NCI-H187 (cell line): ENCODE measurements at regions not wholly inside any gene's neighbourhood (a gene's known extent, or its start where the extent isn't known, plus 50 kb on each side); places are given as distances from the start of the nearest gene placed in this dataset.

Source experiments
- DNase-seq, 2 experiments: peaks; one replicate each; lab custom pipeline; 2025; lab: John Stamatoyannopoulos, UW

DNA sequence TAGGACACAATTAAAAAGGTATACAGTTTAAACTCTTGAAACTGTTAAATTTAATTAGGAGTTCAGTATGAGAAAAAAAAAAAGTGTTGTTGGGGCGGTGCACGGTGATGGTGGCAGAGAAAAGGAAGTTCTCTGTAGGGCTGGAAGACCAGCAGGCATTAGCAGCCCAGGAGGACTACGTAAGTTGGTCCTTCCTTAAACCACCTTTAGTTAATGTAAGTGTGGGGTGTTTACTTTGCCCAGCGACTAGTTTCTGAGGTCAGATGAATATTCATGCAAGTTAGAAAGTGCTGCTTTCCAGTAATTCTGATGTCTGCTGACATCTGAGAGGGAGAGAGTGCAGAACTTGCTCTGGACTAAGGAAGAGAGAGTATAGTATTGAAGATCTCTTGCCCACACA, 54.9 kb downstream of the NKX2-1 start:
- peak in 1 of 2 experiments; percentile 86 for DNase-seq

DNA sequence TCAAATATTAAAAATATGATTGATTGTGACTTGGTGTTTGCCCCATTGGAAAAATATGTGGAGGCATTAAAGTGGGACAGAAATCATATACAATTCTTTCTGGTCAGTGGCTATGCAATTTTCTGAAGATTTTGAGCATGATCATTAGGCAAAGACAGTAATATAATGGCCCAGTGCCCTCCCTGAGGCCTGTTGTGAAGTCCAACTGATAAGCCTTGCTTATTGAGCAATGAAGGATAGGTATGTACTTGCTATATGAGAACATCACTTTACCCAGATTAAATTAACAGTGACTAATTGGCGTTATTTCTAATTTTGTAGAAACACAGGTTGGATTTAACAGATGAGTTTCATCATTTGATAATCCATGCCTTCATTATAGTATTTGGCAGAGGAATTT, 57.1 kb downstream of the NKX2-1 start:
- no peak for DNase-seq

DNA sequence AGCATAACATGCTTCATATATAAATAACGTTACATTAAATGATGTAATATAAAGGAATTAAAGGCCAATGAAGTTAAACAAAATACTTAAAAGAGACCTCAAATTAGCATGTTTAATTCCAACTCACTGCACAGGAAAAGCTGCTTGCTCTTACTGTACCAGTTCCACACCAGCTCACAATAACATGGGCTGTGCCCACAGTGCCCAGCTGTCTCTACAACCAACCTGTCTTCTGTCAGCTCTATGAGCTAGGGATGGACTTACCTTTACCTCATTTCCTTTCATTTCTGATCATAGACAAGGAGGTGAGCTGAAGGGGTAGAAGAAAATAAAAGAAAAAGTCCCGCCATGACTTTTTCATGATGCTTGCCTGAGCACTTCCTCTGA, 64.8 kb downstream of the NKX2-1 start:
- no peak for DNase-seq

DNA sequence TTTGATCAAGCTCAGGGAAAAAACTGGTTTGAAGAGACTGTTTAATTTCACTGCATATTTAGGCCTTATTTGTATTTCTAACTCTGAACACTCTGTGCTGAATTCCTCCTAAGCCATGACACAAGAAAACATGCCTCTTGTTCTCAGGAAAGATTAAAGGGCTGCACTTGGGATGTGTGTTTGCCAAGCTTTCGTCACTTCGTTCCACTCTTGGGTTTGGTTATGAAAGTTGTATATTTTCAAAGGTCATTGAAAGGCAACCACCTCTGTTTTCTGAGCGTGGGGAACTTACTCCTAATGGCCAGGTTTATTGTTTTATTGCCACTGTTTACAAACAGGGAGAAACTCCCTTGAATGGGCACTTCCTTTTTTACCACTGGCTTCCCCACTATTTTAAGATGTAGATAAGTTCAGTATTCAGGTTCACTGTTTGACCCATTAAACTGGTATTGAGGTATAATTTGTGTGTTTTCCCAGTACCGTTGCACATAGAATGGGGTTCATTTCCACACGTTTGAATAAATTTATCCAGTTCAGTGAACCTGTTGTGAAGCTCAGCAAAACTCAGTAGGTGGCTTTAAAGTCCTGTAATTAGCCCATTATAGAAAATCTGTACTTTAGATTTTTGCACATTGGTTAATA, 65.3 kb downstream of the NKX2-1 start:
- no peak for DNase-seq

DNA sequence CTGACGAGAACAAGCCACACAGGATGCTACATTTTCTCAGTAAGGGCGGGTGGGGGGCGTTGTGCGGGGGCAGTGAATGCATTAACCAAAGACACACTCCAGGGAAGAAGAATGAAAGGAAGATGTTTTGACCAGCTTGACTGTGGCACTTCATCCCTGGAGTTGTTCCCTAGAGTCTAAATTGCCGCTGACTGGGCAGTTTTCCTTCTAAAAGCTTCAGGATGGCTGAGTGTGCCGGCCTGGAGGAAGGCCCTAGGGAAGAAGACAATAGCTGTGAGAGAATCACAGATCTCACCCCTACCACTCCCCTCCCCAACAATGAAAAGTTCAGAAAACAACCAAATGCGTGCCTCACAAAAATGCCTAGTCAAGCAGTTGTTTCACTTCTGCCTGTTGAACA, 67.2 kb downstream of the NKX2-1 start:
- DNase-seq, result peak; percentile 85 to 87

DNA sequence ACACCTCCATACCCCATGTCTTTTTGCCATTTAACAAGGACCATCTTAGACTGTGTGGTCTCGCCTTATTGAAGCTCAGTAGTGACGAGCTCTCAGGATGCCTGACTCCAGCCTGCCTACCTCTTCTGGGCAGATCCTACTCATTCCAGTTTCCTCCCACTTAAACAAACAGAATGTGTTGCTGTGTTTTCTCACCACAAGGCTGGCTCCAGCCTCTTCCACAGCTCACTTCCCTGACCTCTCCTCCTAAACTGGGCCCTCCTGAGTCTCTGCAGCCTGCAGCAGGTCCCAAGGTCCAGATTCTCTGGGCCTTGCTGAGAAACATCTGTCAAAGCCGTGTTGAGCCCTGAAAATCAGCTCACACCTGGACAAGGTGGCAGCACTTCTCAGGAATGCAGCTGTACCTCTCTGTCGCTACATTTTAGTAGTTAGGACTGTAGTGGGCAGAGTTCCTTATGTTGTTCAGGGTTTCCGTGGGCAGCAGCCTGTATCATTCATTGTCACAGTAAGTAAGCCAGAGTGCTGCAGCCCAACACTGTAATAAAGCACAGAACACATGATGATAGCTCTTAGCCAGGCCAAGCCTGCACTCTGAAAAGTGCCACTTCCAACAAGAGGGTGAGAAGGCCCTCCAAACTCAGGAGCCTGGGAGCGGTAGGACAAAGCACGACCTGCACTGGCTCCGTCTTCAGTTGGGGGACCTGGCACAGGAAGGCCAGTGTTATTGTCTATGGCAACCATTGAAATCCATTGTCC, 68.5 kb downstream of the NKX2-1 start:
- peak; percentile 84 to 89 for DNase-seq

DNA sequence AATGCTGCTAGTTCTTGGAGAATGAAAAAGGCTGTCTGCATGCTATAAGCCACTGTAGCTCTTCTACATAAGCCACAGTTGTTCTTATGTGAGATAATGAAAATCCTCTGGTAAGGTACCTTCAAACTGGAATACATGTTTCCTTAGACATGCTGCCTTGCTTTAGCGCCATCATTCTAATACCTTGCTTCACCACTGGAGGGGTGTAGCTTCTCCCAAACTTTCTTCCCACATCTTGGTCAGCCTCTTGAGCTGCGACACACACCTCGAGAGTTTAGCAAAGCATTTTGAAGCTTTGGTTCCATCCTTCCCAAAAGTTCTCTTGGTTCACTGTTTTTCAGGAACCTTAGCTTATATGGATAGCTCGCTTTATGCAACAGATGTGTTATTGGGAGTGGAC, 69.5 kb downstream of the NKX2-1 start:
- DNase-seq, result no peak

DNA sequence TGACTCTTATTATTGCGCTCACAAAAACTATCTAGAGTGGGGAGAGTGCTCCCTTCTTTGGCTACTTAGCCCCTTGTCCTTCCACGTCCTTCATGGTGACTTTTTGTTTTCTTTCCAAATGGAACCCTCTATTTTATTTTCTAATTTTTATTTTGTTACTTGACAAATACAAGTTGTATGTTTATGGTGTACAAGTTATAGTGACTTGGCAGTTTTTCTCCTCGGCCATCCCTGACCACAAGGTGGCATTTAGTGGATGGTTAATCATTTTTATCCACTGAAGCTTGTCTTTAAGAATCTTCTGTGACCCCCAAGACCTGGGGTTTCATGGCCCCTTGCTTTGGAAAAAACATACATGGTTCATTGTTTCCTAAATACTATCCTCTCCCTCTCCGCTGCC, 70.1 kb downstream of the NKX2-1 start:
- no peak for DNase-seq

DNA sequence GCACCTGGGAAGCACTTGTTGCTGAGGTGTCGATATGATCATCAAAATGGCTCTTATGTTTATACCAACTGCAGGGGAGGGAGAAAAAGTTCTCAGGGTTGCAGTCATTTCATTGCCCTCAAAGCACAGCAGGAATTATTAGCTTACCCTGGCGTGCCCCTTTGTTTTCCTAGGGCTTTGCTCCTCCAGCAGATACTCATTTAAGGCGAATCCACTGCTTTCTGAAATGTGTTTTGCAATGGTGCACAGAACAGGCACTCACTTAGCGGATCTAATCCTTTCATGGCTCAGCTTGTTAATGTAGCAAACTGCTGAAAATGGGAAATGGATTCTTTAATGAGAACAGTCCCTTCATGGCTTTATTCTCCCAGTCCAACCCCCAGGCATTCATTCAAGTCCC, 76.7 kb downstream of the NKX2-1 start:
- DNase-seq, result peak in 1 of 2 experiments; percentile 63

DNA sequence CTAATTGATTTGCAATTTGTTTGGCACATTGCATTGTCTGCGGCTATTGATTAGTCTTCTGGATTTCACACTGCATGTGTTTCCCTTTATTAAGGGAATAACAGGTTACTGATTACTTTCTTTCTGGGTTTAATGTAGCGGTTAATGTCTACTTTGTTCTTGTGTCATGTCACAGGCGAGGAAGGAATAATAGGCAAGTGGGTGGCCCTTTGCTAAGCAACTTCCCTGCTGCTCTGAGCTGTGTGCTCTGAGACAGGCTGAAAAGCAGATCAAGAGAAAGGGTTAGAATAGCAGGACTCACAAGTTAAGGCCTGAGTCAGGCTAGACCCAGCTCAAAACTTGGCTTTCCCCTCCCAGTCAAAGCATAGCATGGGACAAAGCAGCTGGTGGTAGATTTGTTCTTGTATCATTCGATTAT, 77.2 kb downstream of the NKX2-1 start:
- no peak for DNase-seq

DNA sequence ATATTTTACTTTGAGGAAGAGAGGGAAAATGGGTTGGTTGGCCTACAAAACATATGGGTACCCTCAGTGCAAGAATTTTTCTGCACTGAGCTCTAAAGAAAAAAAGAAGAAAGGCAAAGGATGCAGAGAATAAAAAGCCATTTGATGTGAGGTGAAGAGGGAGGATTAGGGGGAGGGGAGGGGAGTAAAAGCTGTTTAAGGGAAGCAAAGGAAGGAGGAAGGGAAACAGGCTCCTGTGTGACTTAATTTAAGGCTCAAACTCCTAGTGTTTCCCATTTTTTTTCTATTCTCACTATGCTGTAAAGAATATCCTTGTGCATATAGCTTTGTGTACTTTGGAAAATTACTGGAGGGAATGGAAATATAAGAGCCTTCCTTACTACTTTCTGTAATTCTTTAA, 78.7 kb downstream of the NKX2-1 start:
- no peak for DNase-seq

DNA sequence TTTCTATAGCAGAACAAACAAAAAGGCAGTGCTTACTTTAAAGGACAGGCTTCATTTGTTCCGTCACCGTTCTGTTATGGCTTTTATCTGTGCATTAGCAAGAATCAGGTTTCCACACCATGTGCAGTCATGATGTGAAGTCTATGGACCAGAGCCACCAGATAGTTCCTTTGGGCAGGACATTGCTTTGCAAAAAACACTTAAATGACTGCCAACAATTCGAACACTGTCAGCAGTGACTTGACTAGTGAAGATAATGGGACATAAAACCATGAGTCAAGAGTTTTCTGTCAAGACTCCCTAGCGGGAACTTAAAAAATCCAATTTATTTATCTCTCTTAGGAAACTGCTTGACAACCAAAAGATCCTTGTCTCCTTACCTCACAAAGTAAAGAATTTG, 80.3 kb downstream of the NKX2-1 start:
- DNase-seq, result peak; percentile 92

DNA sequence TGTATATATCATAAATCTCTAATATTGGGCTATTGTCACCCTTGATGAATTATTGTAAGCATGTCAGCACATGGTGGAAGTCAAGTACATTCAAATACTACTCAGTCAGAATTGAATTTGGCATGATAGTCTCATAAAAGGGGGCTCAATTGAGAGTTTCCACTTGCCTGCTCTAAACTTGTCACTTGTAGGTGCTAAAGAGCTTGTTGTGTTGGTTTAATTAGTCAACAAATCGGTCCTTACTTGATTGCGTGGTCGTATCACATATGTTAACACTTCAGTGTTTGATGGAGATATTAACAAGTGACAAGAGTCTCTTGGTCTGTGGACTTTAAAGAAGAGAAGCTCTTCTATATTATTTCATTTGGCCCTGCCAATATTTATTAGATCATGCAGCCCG, 81.1 kb downstream of the NKX2-1 start:
- DNase-seq, result no peak

DNA sequence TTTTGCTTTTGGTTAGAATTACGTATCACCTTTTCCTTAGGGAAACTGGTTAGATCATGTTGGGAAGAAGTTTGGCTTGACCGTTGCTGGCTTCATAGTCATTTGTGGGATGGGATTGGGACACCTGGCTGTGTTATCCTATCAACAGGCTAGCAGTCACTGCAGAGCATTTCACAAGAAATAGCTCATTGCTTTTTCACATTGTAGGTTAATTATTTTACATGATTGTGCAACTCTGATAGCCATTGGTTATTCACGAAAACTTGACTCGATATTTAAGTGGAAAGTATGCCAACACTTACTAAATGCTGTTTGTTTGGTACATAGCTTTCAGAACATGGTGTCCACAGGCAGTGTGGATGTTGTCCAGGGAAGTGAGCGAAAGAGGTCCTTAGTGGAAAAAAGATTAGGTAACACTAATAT, 89.4 kb downstream of the NKX2-1 start:
- DNase-seq, result no peak

DNA sequence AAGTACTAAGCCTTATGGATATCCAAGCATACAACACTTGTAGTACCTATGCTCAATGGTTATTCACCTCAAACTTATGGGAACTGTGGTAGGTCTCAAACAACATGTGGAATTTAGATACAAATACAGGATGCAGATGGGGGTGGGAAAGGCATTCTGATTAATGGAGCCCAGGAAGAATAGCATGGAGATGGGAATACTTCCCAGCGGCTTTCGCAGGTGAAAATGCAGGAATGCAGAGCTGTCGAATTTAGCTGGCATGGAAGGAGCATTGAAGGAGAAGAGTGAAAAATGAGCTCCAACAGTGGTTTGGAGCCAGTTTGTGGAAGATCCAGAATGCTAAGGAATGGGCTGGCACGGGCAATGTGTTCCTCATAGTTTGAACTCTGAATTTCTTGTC, 89.9 kb downstream of the NKX2-1 start:
- no peak for DNase-seq

DNA sequence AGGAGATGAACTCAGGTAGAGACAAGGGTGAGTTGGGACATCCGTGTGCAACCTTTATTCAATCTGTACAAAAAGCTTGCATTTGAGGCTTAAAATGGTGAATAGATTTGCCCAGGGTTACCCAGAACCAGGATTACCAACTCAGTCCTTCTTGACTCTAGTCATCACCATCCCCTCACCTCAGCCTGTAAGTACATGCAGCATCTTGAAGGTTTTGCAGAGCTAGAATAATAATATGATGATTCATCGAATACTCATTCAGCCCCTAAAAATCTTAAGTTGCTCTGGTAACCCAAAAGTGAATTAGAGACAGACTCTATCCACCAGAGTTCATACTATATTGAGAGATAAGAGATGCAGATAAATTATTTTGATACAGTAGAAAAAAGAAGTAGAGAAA, 90.3 kb downstream of the NKX2-1 start:
- DNase-seq, result no peak

DNA sequence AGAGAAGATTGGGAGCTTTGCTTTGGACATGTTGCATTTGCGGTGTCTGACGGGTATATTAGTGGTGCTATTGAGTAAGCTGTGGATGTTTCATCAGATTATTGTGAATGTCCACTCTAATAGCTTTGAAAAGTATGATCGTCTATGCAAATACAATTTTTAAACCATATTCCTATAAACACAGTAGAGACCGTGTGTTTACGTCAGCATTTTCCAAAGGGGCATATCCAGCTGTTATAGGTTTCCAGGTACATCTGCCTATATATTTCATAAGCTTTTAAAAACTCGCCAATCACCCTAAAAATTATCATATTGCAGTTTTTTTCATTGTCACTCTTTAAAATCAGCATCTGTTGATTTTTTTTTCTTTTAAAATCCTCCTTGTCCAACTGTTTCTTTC, 91.7 kb downstream of the NKX2-1 start:
- no peak for DNase-seq

DNA sequence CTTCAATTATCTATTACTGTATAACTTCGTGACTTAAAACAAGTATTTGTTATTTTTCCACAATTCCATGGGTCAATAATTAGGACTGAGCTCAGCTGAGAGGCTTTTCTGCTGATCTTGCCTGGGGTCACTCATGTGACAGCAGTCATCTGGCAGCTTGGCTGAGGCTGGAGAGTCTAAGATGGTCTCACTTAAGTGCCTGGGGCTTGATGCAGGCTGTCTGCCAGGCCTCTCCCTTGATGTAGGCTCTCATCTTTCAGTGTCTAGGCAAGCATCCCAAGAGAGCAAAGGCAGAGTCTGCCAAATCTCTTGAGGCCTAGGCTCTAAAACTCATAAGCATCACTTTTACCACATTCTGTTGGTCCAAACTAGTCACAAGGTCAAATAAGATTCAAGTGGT, 93.2 kb downstream of the NKX2-1 start:
- DNase-seq, result peak; percentile 50 to 74

DNA sequence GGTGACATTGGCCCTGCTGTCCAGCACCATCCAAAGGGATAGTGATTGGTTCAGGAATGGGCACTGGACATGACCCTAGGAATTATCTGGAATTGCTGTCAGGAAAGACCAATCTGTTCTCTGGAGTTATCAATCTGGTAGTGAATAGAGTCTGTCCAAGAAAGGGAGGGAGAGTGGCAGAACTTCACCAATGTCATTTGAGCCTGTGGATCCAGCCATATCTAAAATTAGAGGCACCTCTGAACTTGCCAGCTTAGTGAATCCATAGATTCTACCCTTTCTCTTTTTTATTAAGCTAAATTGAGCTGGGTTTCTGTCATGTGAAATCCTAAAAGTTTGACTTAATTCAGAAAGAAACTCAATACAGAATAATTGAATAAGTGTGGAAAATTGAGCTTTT, 93.9 kb downstream of the NKX2-1 start:
- no peak for DNase-seq

DNA sequence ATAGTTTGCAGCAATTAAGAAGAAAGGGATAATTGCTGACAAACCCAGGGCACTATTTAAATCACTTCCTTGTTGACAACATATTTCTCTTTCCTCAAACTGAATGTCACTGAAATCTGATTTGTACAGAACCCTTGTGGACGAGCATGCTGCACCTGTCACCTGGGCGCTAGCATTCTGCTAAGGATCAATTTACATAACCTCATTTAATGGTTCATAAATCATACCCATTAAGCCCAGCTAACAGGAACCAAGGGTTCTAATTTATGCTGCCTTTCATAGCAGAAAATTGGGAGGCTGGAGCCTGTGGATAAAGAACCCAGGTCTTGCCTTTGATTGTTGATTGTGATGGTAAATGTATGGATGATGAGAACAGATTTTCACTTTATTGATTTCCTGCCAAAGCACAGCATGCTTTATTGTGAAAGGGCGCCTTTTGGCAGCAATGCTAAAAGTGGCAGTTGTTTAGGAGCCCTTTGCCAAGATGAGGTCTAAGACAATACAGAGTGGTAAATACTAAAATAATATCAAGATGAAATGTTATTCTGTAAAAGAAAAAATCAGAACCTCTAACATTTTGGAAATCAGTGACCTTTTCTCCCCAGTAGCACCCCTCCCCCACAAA, 95.4 kb downstream of the NKX2-1 start:
- peak; percentile 83 to 88 for DNase-seq

DNA sequence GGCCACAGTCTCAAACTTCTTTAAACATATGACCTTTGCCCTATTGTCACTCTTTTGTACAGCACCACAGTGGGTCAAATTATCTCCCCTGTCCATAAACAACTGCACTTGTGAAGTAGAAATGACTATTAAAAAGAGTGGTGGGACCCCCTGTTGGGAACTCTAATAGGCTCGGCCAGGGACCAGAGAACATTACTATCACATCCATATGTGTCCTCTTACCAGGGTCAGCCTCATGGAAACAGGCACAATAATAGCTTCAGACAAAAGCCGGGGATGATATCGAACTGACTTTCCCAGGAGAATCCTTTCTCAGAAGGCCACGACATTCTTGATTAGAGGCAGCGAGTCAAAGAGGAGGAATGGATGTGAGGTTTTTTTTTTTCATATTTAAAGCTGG, 96.6 kb downstream of the NKX2-1 start:
- DNase-seq, result no peak

DNA sequence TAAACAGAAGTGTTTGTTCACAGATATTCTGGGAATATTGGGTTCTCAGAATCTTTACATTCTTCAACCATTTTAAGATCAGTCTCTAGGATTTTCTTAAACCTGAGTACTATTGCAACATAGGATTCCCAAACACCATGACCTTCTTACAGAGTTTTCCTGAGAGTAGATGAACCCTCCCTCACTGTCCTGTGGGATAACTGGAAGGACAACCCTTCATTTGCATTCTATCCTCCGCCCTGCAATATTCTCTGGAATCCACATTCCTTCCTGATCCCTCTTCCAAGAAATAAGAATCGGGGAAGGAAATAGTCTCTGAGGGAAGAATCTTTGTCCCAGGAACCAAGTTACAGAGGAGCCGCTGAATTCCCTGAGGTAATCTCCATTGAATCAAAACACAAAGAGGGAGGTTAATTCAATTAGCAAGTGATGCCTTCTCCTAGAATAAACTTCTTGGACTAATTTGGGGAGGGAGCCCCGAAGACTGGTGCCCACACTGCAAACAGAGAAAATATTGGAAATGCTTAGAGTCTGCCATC, 99.8 kb upstream of the MBIP start:
- no peak for DNase-seq

DNA sequence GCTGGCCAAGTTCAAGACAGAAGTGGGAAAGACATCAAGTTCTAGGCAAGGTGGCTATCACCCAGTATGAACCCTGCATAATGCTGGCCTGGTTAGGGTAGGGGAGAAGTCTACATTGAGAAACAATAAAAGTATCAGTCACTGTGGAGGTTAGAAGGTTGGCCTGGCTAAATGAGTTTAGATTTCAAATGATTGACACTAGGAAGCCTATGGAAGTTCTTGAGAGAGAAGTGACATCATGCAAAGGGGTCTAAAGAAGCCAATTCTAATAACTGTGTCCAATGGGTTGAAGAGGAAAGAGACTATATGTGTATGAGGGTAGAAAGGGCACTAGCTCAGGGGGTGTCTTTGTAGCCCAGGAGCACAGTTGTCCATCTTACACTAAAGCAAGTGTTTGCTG, 98.5 kb upstream of the MBIP start:
- DNase-seq, result no peak
